MG63 (cell line): ENCODE measurements at regions not wholly inside any gene's neighbourhood (a gene's known extent, or its start where the extent isn't known, plus 50 kb on each side); places are given as distances from the start of the nearest gene placed in this dataset.
A peak's percentile ranks its signal among the peaks of the same experiment; 100 is the strongest.

Experiments used
- DNase-seq: peaks from one replicate; pipeline ENCODE4 v3.0.0-alpha.2; 2020
- H3K27me3 ChIP-seq: fragments of 250-450 bp; sonication (Bioruptor Pico); 2 replicates; pipeline ENCODE4 v1.5.1; 2020; ENCODE audit warnings: mild to moderate bottlenecking, moderate library complexity
- H3K36me3 ChIP-seq: fragments of 250-450 bp; sonication (Bioruptor Pico); 2 replicates; pipeline ENCODE4 v1.5.1; 2020; ENCODE audit warnings: mild to moderate bottlenecking, moderate library complexity
- H3K4me3 ChIP-seq: fragments of 250-450 bp; sonication (Bioruptor Pico); 2 replicates; pipeline ENCODE4 v1.5.1; 2020; ENCODE audit warnings: mild to moderate bottlenecking, moderate library complexity
- H3K9me3 ChIP-seq: fragments of 250-450 bp; sonication (Bioruptor Pico); 2 replicates; pipeline ENCODE4 v1.5.1; 2020; ENCODE audit warnings: mild to moderate bottlenecking, moderate library complexity

DNA sequence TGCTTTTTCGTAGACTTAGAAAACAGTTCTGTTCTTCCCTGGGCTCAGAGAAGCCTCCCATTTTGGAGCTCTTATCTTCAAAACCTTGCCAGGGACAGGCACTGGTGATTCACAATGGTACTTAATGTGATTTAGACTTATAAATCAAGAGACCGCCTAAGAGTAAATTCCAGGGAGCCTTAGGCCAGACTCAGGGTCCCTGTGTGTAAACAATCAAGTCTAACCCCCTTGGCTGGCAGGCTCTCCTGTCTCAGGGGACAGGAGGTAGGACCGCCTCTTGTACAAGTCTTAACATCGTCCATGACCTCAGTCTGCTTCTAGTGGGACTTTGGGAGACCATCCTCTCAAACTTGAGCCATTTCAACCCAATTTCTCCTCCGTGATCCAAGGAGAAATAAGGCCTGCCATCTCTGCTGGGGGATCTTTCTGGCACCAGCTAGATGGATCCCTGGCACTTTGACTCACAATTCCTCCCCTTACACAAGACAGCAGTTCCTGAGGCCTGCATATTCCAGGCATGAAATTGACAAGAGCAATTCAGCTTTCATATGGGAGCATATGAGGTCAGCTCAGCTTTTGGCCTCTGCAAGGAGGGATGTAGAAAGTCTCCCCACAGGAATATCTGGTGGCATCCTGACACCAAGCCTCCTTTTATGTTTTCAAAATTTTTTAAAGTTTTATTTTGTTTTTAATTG, 487.0 kb downstream of the TNS1 start:
- Histone ChIP-seq H3K27me3 (no peaks in the 10 kb centered on the region), H3K36me3 (no peaks in the 10 kb centered on the region), H3K9me3 (no peaks in the 10 kb centered on the region), H3K4me3 (no peak overlapping the region)
- no peak for DNase-seq

DNA sequence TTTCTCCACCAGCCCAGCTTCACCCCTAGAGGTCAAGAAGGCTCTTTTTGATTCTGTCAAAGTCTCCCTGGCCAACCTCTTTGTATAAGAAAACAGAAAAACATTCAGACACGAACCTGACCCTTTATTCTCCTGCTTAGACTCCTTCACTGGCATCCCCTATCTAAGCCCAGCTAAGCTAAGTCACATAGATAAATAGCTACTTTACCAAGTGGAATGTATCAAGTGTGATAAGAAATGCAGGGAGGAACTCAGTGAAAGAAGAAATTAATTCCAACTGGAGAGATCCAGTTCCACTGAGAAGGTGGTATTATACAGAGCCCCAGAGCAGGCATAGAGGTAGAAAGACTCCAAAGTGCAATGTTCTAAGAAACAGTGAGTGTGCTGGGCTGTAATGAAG, 489.5 kb downstream of the TNS1 start:
- no peaks in the 10 kb centered on the region for H3K36me3 ChIP-seq
- no peaks in the 10 kb centered on the region for H3K27me3 ChIP-seq
- no peak for DNase-seq
- H3K9me3 ChIP-seq = no peaks in the 10 kb centered on the region
- no peak overlapping the region for H3K4me3 ChIP-seq

DNA sequence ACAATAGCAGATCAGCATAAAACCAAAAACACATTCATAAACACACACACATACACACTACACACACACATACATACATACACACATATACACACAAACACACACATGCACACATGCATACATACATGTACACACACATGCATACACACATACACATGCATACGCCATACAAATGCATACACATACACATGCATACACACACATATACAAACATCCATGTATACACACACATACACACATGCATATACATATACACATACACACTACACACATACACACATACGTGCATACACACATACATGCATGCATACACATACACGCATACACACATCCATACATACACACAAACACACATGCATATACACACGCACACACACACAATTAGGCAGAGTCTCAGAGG, 490.1 kb downstream of the TNS1 start:
- H3K36me3 ChIP-seq = no peaks in the 10 kb centered on the region
- H3K9me3 ChIP-seq = no peaks in the 10 kb centered on the region
- DNase-seq = no peak
- no peaks in the 10 kb centered on the region for H3K27me3 ChIP-seq
- H3K4me3 ChIP-seq = no peak overlapping the region

DNA sequence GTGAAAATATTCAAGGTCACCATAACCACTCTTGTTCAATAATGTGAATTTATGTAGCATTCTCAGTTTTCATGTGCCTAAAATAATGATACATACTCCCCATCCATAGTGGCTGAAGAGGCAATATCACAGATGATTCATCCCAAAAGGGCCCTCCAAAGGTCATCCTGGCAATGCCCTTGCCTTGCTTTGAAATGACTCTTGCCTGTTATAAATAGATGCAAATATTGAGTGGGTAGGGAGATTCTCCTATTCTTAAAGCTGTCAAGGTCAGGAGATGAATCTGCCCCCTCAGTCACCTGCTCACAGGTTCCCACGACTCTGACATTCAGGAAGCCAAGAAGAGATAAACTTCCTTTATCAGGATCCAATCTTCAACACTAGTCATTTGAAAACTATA, 490.5 kb downstream of the TNS1 start:
- Histone ChIP-seq H3K27me3 (no peaks in the 10 kb centered on the region), H3K9me3 (no peaks in the 10 kb centered on the region), H3K36me3 (no peaks in the 10 kb centered on the region), H3K4me3 (no peak overlapping the region)
- DNase-seq = no peak

DNA sequence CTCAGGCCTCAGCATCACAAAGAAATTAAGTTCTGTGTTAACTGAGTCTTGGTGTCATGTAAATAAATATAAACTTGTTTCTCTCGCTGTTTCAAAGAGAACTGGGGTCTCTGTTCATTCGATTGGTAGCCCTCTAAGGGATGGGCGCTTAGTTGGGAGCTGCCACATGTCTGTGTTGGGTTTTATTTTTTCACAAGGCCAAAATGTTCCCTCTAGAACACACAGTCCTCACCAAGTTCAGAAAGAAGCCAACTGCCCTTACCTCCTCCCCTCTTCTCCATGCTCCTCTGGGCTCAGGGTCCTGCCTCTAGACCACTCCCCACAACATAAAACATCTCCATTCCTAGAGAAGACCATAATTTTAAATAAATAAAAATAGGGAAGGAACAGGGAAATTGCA, 490.9 kb downstream of the TNS1 start:
- no peak for DNase-seq
- H3K27me3 ChIP-seq = no peaks in the 10 kb centered on the region
- no peaks in the 10 kb centered on the region for H3K9me3 ChIP-seq
- H3K4me3 ChIP-seq = no peak overlapping the region
- H3K36me3 ChIP-seq = no peaks in the 10 kb centered on the region

DNA sequence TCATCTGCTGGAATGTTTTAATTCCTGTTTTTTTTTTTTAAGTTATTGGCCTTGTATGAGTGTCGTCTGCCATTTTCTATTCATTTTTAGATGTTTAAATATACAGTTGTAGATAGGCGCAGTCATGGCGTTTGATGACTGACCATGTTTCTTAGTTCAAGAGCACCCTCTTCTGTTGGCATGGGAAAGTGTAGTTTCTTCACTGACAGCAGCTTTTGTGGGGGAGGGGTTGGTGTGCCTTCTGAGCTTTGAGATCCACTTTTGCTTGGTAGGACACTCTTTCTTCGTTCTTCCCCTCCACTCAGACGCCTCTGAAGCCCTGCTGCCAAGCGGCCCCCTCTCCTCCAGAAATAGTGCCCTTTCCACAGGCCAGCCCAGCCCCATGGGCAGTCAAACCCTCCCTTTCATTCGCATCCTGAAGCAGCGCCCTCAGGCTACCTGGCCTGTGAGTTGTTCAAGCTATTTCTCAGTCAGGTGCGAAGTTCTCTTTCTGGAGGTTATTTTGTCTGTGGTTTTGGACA, 492.0 kb downstream of the TNS1 start:
- DNase-seq = peak; percentile 25
- Histone ChIP-seq H3K36me3 (no peaks in the 10 kb centered on the region), H3K4me3 (no peak overlapping the region), H3K9me3 (no peaks in the 10 kb centered on the region), H3K27me3 (no peaks in the 10 kb centered on the region)

DNA sequence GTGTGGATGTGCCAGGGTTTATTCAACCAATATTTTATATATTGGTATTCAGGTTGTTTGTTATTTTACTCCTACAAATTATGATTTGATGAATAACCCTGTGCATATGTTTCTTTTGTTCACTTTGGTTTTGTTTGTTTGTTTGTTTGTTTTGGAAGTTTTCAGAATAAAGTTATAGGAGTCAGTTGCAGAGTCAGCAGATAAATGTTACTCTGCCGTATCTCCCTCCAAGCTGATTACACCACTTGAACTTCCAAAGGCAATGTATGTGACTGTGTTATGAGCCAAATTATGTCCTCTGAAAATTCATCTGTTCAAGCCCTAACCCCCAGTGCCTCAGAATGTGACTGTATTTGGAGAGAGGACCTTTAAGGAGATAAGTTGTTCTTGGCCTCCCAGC, 497.5 kb downstream of the TNS1 start:
- no peaks in the 10 kb centered on the region for H3K27me3 ChIP-seq
- no peak for DNase-seq
- no peak overlapping the region for H3K4me3 ChIP-seq
- no peaks in the 10 kb centered on the region for H3K36me3 ChIP-seq
- H3K9me3 ChIP-seq = no peaks in the 10 kb centered on the region

DNA sequence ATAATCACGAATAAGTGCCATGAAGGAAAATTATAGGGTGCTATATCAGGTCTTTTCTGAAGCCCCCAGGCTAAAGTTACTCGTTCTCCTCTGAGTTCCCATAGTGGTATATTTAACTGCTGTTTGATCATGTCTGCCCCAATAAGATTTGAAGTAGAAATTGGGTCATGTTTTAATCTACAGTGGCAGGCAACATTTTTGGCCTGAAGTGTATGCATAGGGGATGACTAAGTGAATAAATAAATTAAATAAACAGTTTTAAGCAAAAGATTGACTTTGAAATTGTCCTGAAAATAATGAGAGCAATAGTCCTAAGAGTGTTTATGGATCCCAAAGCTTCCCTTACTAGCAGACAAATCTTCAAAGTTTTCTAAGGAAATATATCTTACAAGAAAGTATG, 500.9 kb downstream of the TNS1 start:
- H3K9me3 ChIP-seq = no peaks in the 10 kb centered on the region
- H3K36me3 ChIP-seq = no peaks in the 10 kb centered on the region
- no peaks in the 10 kb centered on the region for H3K27me3 ChIP-seq
- H3K4me3 ChIP-seq = no peak overlapping the region
- DNase-seq = no peak

DNA sequence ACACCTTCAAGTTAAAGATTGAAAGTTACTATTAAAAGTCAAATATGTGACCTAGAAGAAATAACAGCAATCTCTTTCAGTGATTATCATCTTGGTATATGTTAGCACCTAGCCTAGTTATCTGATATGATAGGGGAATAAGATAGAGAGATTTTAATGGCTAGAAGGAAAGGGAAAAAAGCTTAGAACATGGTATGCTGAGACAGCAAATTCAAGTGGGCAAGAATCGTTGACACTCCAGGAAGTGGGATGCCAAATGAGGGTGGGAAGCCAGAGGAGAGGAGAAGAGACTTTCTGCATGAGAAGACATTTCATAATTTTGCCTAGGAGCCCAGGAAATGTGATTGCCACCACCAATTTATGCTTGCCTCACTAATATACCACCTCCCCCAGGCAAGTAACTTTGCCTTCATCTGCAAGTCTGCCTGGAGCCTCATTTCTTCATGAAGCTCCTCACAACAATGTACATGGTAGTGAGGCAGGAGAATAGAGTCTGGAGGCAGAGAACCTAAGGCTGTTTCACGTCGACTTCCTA, 504.9 kb downstream of the TNS1 start:
- no peak for DNase-seq
- Histone ChIP-seq H3K27me3 (no peaks in the 10 kb centered on the region), H3K4me3 (no peak overlapping the region), H3K9me3 (no peaks in the 10 kb centered on the region), H3K36me3 (no peaks in the 10 kb centered on the region)

DNA sequence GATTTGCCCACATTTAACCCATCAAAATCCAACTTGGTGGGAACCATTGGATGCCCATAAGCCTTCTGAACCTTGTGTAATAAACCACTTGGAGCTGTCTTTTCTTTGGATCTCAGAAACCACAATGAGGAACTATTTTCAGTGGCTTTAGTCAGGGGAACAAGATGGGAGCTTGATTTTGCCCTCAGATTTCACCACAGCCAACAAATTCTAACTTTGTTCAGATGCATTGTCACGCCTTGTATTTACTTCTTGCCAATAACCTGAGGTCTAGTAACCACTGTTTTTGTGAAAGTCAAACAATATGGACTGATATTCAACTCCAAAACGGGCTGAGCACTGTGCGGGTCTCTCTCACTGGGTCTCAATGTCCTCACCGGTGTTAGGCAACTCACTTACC, 508.2 kb downstream of the TNS1 start:
- H3K27me3 ChIP-seq = no peaks in the 10 kb centered on the region
- no peak overlapping the region for H3K4me3 ChIP-seq
- DNase-seq = no peak
- no peaks in the 10 kb centered on the region for H3K36me3 ChIP-seq
- H3K9me3 ChIP-seq = no peaks in the 10 kb centered on the region

DNA sequence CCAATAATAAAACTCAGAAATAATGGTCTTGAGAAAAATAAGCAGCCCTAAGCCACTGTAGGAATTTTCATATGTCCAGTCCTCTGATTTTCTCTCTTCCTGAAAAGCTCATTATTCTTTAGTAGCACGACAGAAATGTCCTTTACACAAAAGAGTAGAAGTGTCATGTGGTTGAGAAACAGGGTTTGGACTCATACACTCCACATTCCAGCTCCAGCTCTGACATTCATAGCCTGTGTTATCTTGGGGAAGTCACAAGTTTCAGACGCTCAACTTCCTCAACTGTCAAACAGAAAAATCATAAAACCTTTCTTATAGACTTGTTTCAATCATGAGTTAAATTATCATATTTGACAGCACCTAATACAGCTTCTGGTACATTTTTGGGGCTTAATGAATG, 511.5 kb downstream of the TNS1 start:
- H3K9me3 ChIP-seq = no peaks in the 10 kb centered on the region
- no peaks in the 10 kb centered on the region for H3K27me3 ChIP-seq
- H3K4me3 ChIP-seq = no peak overlapping the region
- no peaks in the 10 kb centered on the region for H3K36me3 ChIP-seq
- DNase-seq = no peak

DNA sequence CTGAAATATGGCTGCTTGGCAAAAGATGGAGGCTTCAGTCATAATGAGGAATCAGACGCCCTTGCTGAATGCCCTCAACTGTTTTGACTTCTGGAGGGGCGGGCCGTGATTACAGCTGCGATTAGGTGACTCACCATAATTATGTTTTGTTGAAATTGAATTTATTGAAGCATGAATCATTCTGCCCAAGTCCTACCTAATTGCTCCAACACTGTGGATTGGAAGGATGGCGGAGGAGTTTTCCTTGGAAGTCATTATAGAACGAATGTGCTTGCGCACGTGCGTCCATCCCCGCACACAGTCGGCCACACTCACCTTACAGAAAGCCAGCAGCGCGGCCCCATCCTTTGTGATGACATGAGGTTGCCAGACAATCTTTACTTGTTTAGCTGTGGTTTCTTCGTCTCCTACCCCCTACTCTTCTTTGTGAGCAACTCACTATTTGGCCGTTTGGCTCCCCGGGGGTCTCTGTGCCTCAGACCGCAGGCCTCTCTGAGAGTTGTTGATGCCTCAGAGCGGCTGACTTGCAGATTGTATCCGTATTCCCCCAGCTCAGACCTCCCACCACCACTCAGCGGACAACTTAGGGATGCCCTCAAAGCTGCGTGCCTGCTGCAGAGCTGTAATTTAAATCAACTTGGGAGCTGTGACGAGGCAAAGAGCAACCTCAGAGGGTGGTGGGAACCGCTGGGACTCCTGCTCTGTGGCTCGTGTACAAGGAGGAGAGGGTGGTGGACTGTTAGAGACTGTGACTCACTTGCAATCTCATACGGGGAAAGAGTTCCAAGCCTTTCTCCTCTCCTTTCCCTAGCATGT, 513.4 kb downstream of the TNS1 start:
- H3K4me3 ChIP-seq = no peak overlapping the region
- H3K36me3 ChIP-seq = no peaks in the 10 kb centered on the region
- H3K27me3 ChIP-seq = no peaks in the 10 kb centered on the region
- no peaks in the 10 kb centered on the region for H3K9me3 ChIP-seq
- peak; percentile 67 for DNase-seq

DNA sequence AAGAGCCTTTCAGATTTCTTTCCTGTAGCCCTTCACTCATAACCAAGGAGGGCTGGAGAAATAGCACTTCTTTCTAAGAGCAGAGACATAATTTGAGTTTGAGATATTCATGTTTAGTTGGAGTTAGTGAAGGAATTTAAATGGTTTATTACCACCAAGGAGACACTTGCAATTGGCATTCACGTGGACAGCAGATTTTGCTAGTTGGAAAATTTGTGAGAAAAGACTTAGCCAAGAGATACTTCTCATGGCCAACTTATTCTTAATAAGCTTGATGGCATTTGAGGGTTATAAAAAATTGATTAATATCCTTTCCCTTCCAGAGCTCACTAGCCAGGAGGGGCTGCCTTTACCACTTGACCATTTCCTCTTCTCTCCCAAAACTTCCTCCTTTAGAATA, 518.7 kb downstream of the TNS1 start:
- H3K36me3 ChIP-seq = no peaks in the 10 kb centered on the region
- no peak for DNase-seq
- no peak overlapping the region for H3K4me3 ChIP-seq
- no peaks in the 10 kb centered on the region for H3K9me3 ChIP-seq
- no peaks in the 10 kb centered on the region for H3K27me3 ChIP-seq

DNA sequence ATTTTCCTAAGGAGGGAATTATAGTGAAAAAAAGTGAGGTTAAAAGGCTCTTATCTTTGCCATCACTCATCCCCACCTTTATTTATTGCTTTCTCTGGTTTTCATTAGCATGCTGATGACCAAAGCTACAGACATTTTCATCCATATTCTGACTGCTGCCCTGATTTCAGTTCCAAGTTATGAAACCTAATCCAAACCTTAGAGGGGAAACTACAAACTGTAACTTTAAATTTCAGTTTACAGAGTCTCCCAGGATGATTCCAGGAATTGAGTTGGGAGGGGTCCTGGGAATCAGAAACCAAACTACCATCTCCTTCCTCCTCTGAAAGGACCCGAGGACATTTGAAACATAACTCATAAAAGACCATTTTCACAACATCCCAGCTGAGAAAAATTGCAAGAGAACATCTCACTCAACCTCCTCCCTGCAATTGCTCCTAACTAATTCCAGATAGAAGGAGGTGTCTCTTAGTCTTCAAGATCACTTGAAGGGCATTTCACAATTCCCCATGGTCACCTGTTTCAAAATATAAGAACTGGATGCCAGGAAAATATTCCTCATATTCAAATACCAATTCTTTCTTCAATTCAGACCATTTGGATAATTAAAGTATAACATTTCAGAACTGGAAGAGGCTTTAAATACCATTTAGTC, 520.6 kb downstream of the TNS1 start:
- Histone ChIP-seq H3K36me3 (no peaks in the 10 kb centered on the region), H3K9me3 (no peaks in the 10 kb centered on the region), H3K4me3 (no peak overlapping the region), H3K27me3 (no peaks in the 10 kb centered on the region)
- DNase-seq = no peak

DNA sequence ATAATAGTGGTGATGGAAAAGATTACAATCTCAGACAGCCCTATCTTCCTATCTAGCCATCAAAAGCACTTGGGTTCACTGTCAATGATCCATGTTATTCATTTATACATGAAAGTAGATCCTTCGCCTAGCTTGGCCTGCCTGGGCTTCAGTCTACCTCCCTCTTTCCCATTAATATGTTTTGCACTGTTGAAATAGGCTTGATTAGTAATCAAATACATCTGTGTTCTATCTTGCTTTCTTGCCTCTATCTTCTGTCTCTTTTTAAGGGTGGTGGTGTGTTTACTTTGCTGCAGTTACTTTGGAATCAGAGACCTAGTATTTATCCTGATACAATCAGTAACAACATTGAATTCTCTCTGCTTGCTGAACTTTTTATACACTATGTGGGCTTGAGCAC, 521.2 kb downstream of the TNS1 start:
- DNase-seq = no peak
- H3K4me3 ChIP-seq = no peak overlapping the region
- no peaks in the 10 kb centered on the region for H3K27me3 ChIP-seq
- H3K36me3 ChIP-seq = no peaks in the 10 kb centered on the region
- H3K9me3 ChIP-seq = no peaks in the 10 kb centered on the region

DNA sequence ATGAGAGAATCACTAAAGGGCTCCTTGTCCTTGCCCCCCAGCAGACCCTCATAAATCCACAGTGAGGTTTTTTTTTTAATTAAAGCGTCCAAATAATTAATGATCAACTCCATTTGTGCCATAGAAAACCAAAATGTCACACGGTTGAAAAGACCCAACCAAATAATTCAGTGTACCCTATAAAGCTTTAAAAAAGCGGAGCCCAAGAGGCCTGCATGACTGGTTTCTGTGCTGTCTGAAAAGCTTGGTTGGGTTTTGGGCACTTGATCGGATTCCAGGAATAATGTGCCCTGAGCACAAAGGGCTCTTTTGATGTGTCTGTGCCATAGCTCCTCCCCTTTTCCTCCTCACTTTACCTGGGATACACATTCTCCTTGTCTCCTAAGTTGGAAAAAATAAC, 523.2 kb downstream of the TNS1 start:
- no peaks in the 10 kb centered on the region for H3K27me3 ChIP-seq
- no peak for DNase-seq
- H3K36me3 ChIP-seq = no peaks in the 10 kb centered on the region
- no peak overlapping the region for H3K4me3 ChIP-seq
- no peaks in the 10 kb centered on the region for H3K9me3 ChIP-seq

DNA sequence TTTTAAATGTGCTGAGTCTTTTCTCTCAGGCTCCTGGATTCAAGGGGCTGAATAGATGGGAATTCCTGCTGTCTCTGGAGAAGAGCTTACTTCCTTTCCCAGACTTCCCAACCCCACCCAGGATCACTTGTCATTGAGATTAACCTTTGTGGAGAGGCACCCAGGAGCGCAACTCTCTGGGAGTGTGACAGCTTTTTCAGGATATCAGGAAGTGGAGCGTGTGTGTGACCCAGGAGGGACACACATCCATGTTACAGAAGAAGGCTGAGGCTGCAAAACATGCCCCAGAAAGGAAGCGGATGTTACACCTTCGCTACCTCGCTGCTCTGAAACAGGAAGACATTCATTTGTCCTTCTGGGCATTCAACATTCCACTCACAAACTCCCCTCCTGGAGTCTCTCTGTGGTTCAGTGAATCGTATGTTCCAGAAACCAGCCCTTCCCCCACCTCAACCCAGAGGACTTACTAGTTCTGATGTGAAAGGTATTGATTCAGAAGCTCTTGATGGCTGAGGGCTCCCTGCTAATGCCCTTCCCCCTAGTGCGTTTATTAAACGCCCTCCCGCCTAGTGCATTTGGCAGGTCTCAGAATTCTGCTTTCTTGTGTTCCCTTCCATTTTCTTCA, 523.9 kb downstream of the TNS1 start:
- Histone ChIP-seq H3K9me3 (no peaks in the 10 kb centered on the region), H3K27me3 (no peaks in the 10 kb centered on the region), H3K36me3 (no peaks in the 10 kb centered on the region), H3K4me3 (no peak overlapping the region)
- no peak for DNase-seq
